ENCODE measurements at regions not wholly inside any gene's neighbourhood (a gene's known extent, or its start where the extent isn't known, plus 50 kb on each side); places are given as distances from the start of the nearest gene placed in this dataset.

- TF ChIP-seq MAX (IDR thresholded peaks at IDR 0.05; ENCODE audit: low read depth) (no peak), CTCF (IDR thresholded peaks at IDR 0.05) (no peak), EZH2phosphoT487 (IDR thresholded peaks at IDR 0.05; ENCODE audit: borderline replicate concordance, low read depth) (no peak), RFX5 (IDR thresholded peaks at IDR 0.05; ENCODE audit: low read length) (no peak)
Observed at GRCh38 chr18:49731860-49732311, 81.4 kb downstream of the ACAA2 start.
